ENCODE measurements at regions not wholly inside any gene's neighbourhood (a gene's known extent, or its start where the extent isn't known, plus 50 kb on each side); places are given as distances from the start of the nearest gene placed in this dataset.

GRCh38 chr12:62008703-62009102, 251.5 kb upstream of the USP15 start:
- no peak for TF ChIP-seq CTCF (tag by site-specific recombination; IDR thresholded peaks at IDR 0.05)
- no peak for TF ChIP-seq ZNF280D (tag by site-specific recombination; IDR thresholded peaks at IDR 0.05)
- TF ChIP-seq HIC1 (tag by site-specific recombination; IDR thresholded peaks at IDR 0.05) = no peak
- TF ChIP-seq PRDM4 (tag by site-specific recombination; IDR thresholded peaks at IDR 0.05) = no peak
- no peak for TF ChIP-seq YY1 (tag by site-specific recombination; IDR thresholded peaks at IDR 0.05)
- TF ChIP-seq ZNF792 (tag by site-specific recombination; IDR thresholded peaks at IDR 0.05) = no peak

Measured in HEK293 (cell line).